LNCAP (cell line): ENCODE measurements at regions not wholly inside any gene's neighbourhood (a gene's known extent, or its start where the extent isn't known, plus 50 kb on each side); places are given as distances from the start of the nearest gene placed in this dataset.

Experiments used
- TF ChIP-seq, protein P1 (sequence below): fragments of 450-650 bp; IDR thresholded peaks from 2 replicates; pipeline ENCODE4 v1.5.1; 2017; ENCODE audit warnings: mild to moderate bottlenecking

- TF ChIP-seq, protein P1, sequence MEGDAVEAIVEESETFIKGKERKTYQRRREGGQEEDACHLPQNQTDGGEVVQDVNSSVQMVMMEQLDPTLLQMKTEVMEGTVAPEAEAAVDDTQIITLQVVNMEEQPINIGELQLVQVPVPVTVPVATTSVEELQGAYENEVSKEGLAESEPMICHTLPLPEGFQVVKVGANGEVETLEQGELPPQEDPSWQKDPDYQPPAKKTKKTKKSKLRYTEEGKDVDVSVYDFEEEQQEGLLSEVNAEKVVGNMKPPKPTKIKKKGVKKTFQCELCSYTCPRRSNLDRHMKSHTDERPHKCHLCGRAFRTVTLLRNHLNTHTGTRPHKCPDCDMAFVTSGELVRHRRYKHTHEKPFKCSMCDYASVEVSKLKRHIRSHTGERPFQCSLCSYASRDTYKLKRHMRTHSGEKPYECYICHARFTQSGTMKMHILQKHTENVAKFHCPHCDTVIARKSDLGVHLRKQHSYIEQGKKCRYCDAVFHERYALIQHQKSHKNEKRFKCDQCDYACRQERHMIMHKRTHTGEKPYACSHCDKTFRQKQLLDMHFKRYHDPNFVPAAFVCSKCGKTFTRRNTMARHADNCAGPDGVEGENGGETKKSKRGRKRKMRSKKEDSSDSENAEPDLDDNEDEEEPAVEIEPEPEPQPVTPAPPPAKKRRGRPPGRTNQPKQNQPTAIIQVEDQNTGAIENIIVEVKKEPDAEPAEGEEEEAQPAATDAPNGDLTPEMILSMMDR = no peak
Measured at GRCh38 chr11:86132667-86133249, 63.9 kb upstream of the PICALM start.

- TF ChIP-seq, protein P1 = no peak
Measured at GRCh38 chr11:86129740-86130540, 61.1 kb upstream of the PICALM start.

DNA sequence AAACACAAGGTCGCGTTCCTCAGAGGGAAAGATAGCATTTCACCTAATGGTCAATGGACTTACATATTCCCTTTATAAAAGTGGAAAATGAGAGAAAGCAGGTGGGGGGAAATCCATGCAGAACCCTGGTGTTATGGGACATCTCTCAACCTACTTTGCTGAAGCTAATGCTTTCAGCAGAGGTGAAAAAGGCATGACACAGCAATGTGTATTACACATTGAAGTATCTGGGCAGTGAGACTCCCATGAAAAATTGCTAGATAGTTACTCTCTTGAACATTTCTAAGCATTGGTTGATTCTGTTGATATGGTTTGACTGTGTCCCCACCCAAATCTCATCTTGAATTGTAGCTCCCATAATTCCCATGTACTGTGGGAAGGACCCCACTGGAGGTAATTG lies 60.0 kb upstream of the PICALM start:
- TF ChIP-seq, protein P1 = no peak

GRCh38 chr11:86126862-86127261 lies 58.0 kb upstream of the PICALM start:
- TF ChIP-seq, protein P1 = no peak

DNA sequence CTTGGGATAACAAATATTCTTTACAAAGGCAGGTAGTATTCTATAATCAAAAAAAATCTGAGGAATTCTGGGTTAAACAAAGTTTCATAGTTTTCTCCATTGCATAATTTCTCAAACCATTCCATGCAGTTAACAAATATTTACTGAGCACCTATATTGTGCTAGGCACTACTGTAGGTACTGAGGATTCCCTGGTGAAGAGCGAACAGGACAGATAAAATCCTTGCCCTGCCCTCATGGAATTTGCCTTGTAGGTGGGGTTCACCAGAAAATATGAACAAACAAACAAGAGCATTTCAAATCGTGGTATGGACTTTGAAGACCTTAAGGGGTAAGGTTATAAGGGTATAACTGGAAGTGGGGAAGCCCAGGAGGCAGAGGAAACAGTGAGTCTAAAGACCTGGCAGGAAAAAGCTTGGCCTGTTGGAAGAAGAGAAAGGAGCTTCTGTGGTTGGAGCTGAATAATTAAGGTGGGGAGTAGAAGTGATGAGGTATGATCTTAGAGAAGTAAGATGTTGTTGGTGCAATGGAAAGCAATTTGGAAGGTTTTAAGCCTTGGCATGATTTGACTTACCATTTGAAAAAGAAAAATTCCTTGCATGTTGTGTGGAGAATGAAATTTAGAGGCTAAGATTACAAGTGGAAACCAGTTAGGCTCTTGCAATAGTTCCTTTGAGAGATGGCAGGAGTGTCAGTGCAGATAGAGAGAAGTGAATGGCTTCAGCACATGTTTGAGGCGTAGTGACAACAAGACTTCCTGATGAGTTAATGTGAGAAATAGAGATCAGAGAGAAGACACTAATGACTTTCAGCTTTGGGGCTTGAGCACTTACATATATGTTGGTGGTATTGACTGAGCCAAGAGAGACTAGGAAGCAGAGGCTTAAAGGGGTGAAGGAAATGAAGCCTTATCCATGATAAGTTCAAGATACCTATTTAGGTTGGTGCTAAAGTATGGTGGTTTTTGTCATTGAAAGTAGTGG lies 55.7 kb upstream of the PICALM start:
- TF ChIP-seq, protein P1 = no peak

- TF ChIP-seq, protein P1 = no peak
Measured at GRCh38 chr11:86122773-86123172, 53.9 kb upstream of the PICALM start.

GRCh38 chr11:86120807-86121206 lies 51.9 kb upstream of the PICALM start:
- TF ChIP-seq, protein P1 = no peak
